GM12874 (cell line): ENCODE measurements at regions not wholly inside any gene's neighbourhood (a gene's known extent, or its start where the extent isn't known, plus 50 kb on each side); places are given as distances from the start of the nearest gene placed in this dataset.

Experiments
- CTCF ChIP-seq: IDR thresholded peaks from 2 replicates; pipeline ENCODE4 v1.5.1; 2011; ENCODE audit warnings: low read depth, mild to moderate bottlenecking, control low read depth, low read length, moderate library complexity; ENCODE audit not compliant: insufficient read depth

DNA sequence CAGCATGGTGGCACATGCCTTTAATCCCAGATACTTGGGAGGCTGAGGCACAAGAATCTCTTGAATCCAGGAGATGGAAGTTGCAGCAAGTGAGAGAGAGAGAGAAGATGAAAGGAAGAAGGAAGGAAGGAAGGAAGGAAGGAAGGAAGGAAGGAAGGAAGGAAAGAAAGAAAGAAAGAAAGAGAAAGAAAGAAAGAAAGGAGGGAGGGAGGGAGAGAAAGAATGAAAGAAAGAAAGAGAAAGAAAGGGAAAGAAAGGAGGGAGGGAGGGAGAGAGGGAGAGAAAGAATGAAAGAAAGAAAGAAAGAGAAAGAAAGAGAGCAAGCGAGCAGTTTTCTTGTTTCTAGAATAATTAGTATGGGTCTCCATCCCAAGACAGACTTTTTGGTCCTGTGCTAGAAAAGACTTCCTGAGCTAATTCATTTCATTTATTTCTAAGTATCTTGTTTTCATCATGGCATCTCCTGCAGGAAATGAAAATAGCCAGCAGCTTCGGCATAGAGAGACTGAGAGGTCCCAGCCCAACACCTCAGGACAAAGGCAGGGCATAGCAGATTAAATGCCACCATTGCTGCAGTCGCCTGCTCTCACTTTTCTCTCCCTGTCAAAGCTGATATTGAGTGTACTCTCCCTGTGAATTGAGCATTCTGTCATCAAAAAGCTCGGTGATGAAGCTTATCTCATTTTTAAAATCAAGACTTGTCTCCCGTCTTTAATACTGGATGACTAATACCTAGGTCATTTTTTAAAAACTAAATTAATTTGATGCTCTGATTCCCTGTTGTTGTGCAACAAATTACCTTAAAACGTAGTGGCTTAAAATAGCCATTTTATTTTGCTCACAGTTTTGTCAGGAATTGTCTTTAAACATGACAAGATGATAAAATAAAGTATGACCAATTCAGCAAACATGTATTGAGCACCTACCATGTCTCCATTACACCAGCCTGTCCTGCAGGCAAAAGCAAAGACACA lies 91.8 kb upstream of the ADRA1B start:
- no peak for TF ChIP-seq CTCF

DNA sequence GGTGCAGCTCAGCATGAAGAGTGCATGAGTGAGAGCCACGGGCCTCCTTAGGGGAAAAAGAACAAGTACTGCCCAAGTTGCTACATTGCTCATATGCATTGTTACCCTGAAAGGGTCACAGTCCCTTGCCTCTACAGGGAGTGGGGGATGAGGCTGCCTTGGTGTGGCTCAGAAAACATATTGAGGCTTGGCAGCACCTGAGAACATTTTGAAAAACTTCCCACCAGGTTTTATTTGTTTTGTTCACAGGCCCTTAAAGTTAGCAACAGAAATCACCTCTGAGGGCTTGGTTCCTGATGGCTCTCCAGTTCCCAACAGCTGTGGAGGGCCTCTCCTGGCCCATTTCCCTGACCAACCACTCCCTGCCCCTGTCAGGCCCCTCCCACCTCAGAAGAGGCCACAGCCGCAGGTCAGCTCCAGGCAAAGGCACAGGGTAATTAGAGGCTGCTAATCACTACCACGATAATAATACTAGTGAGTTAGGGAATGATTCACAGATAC lies 90.7 kb upstream of the ADRA1B start:
- TF ChIP-seq CTCF, result no peak

DNA sequence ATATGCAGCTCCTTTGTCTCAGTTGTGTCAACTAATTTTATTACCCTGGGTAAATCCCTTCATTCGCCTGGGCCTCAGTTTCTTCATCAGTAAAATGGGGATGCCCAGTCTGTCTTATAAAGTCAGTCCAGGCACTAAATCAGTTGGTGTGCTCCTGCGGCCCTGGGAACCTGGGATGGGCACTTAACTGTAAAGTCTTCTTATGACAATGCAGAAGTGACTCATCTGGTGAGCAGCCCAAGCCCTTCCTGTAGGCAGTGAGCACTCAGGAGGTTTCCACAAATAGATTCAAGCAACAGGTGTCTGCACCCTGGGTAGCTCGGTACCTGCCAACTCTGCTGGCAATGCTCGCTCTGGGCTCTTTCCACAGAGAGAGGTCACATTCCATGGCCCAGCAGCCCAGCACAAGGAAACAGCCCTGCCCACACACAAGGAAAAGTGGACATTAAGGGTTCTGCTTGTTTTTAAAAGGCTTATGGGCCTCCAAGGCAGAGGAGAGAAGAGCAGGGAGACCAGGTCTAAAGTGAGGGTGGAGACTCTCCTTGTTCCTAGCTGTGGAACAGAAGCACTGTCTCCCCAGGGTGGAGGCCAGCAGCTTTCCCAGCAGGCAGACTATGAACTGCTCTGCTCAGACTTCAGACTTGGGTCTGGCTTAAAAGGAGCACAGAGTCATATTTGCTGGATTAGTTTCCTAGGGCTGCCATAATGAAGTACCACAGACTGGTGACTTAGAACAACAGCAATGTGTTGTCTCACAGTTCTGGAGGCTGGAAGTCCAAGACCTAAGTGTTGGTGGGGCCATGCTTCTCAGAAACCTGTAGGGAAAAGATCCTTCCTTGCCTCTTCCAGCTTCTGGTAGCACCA lies 89.7 kb upstream of the ADRA1B start:
- no peak for TF ChIP-seq CTCF

GRCh38 chr5:159827861-159828260 lies 88.4 kb upstream of the ADRA1B start:
- TF ChIP-seq CTCF, result no peak

GRCh38 chr5:159832073-159832472 lies 84.2 kb upstream of the ADRA1B start:
- TF ChIP-seq CTCF, result no peak

- TF ChIP-seq CTCF, result no peak
Measured at GRCh38 chr5:159833088-159833487, 83.2 kb upstream of the ADRA1B start.

DNA sequence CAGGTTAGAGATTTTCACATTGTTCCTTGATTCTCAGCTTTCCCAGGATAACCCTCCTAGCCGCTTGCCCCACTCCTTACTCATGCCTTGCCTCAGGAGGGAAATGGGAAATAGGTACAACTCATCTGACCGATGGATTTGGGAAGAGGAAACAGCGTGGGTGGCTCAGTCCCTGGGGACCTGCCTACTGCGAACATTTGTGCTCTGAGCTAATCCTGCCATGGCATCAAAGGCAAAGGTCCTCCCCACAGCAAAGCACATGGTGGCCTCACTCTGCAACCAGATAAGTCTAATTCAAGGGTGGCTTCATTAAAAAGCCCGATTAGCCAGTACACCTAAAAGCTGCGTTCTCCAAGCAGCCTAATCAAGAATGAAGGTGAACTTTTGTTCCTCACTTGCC lies 82.4 kb upstream of the ADRA1B start:
- TF ChIP-seq CTCF, result no peak
